ENCODE measurements at regions not wholly inside any gene's neighbourhood (a gene's known extent, or its start where the extent isn't known, plus 50 kb on each side); places are given as distances from the start of the nearest gene placed in this dataset.
"Not testable (repeated sequence)": the region's sequence is repeated elsewhere in the genome, so short reads cannot be mapped to it uniquely, and the experiment has no call there.

GRCh38 chr5:143521846-143522400, 118.4 kb upstream of the NR3C1 start:
- no peak for DNase-seq (ENCODE audit: low read depth)
- TF ChIP-seq CTCF (IDR thresholded peaks at IDR 0.05; ENCODE audit: insufficient read depth, low read depth, low read length) = no peak
- no peak overlapping the region for H3K4me3 ChIP-seq (ENCODE audit: low read depth, low read length)

DNA sequence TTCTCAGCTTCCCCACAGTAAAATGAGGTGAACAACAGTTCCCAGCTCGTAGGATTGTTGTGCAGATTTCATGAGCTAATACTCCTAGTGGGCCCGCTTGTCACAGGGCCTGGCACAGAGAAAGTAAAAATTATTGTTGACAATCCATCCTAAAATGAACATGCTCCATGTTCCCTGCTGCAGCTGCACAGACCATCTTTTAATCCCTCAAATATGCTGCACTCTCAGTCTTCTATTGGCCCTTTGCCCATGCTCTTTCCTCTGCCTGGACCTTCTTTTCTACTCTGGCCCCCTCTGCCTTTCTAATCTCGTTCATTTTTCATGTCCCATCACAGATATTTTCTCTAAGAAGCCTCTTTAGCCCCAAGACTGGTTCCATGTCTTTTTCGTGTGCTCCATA, 117.7 kb upstream of the NR3C1 start:
- H3K4me3 ChIP-seq (ENCODE audit: low read depth, low read length) = no peak overlapping the region
- no peak for TF ChIP-seq CTCF (IDR thresholded peaks at IDR 0.05; ENCODE audit: insufficient read depth, low read depth, low read length)
- DNase-seq (ENCODE audit: low read depth) = no peak

DNA sequence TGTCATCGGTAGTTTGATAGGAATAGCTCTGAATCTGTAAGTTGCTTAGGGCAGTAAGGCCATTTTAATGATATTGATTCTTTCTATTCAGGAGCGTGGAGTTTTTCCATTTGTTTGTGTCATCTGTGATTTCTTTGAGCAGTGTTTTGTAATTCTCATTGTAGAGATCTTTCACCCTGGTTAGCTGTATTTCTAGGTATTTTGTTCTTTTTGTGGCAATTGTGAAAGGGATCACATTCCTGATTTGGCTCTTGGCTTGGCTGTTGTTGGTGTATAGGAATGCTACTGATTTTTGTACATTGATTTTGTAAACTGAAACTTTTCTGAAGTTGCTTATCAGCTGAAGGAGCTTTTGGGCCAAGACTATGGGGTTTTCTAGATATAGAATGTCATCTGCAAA, 115.7 kb upstream of the NR3C1 start:
- not testable (repeated sequence) for DNase-seq (ENCODE audit: low read depth); H3K4me3 ChIP-seq (ENCODE audit: low read depth, low read length)

- not testable (repeated sequence) for DNase-seq (ENCODE audit: low read depth); H3K4me3 ChIP-seq (ENCODE audit: low read depth, low read length)
Observed at GRCh38 chr5:143517824-143518223, 114.3 kb upstream of the NR3C1 start.

GRCh38 chr5:143516249-143516648, 112.8 kb upstream of the NR3C1 start:
- DNase-seq (ENCODE audit: low read depth) = no peak
- no peak for TF ChIP-seq CTCF (IDR thresholded peaks at IDR 0.05; ENCODE audit: insufficient read depth, low read depth, low read length)
- no peak overlapping the region for H3K4me3 ChIP-seq (ENCODE audit: low read depth, low read length)

DNA sequence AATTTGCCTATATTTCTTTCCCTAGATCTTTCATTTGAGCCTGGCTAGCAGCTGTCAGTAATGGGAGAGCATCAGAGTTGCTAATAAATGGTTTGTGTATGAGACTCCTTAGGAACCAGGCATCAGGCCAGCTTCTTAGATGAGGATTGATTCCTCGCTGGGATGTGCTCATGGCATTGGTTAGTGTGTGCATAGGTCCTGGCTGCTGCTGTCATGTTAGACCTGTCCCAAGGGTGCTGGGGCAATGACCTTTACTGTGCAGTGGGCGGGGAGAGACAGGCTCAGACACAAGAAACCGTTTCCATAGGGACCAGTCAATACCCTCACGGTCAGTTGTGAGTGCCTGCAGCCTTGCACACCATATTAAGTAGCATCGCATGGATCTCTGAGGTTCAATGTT, 112.3 kb upstream of the NR3C1 start:
- DNase-seq (ENCODE audit: low read depth) = no peak
- TF ChIP-seq CTCF (IDR thresholded peaks at IDR 0.05; ENCODE audit: insufficient read depth, low read depth, low read length) = no peak
- no peak overlapping the region for H3K4me3 ChIP-seq (ENCODE audit: low read depth, low read length)

DNA sequence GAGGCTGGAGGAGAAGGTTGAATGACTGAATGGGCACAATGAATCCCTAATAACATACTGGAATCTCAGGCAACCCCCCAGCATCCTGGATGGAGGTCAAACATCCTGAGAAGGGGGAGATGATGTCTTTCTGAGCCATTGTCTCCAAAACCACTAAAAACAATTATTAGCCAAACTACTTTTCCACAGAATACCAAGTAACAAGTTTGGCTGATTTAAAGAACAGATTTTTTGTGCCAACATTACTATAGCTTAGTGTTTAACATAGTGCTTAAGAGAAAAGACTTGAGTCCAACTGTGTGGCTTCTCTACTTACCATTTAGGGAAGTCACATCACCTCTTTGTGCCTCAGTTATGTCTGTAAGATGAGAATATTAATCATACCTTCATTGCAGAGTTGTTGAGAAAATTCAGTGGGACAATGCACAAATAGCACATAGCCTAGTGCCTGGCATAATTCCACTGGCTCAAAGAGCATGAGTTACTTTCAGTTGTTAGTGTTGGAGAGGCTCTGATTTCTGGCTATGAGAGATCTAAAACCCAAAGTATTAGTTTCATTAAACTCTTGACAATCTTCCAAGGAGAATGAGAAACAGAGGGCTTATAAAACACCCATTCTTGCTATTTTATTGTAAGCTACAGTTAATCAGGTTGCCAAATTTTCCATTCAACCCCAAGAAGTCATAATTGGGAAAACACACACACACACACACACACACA, 111.3 kb upstream of the NR3C1 start:
- DNase-seq (ENCODE audit: low read depth) = no peak
- no peak overlapping the region for H3K4me3 ChIP-seq (ENCODE audit: low read depth, low read length)
- no peak for TF ChIP-seq CTCF (IDR thresholded peaks at IDR 0.05; ENCODE audit: insufficient read depth, low read depth, low read length)

DNA sequence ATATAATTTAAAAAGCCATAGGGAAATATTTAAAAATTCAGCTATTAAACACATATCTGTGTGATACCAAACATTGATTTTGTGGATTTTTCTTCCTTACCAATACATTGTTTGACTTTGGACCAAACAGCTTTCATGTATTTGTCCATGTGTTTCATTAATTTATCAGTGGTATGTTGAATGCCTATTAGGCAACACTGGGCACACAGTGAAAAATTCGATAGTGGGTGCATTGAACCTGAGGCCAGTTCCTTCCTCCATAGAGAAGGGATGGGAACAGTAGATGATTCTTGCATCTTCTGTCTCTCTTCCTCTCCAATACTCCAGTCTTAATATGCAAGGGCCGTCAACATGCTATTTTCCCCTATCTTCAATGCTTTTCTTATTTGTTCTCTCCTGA, 110.2 kb upstream of the NR3C1 start:
- no peak for TF ChIP-seq CTCF (IDR thresholded peaks at IDR 0.05; ENCODE audit: insufficient read depth, low read depth, low read length)
- H3K4me3 ChIP-seq (ENCODE audit: low read depth, low read length) = no peak overlapping the region
- DNase-seq (ENCODE audit: low read depth) = no peak

All from fibroblast of villous mesenchyme (primary cell).